ENCODE measurements at regions not wholly inside any gene's neighbourhood (a gene's known extent, or its start where the extent isn't known, plus 50 kb on each side); places are given as distances from the start of the nearest gene placed in this dataset.

- no peak for TF ChIP-seq CTCF (conservative IDR thresholded peaks at IDR 0.05)
- TF ChIP-seq EZH2 (IDR thresholded peaks at IDR 0.05; ENCODE audit: low read depth), result no peak
Observed at GRCh38 chr20:10770753-10771152, 97.0 kb upstream of the JAG1 start.
